ENCODE measurements at regions not wholly inside any gene's neighbourhood (a gene's known extent, or its start where the extent isn't known, plus 50 kb on each side); places are given as distances from the start of the nearest gene placed in this dataset.
"Not testable (repeated sequence)": the region's sequence is repeated elsewhere in the genome, so short reads cannot be mapped to it uniquely, and the experiment has no call there.

DNA sequence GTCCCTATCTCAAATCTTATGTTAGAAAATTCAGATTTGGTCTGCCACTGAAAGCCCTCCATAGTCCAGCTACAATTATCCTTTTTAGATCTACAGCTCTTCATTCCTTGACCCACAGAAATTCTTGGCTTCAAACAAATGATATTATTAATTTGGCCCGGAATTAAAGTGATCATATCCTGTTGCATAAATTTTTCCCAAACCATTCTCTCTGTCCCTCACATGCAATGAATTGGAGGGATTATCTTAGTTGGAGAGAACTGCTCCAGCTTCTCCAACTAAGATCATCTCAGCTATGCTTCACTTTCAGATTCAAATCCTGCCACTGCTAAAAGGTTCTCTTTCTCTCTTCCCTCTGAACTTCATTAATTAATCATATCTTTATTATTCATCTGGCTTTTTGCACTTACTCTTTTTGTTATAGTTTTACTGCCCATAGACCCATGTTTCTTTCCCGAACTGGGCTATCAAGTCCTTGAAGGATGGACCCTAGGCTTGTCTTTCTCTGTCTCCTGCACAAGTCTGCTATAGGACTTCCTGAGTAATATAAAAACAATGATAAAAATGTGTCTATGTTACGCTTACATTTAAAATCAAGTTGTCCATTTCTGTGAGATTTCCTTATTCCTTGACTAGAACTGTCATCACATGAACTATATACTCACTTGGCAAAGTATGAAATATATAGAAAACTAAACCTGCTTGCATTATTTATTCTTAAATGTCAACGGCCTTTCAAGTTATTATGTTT lies 493.9 kb upstream of the MARCKS start:
- Mint-ChIP-seq H3K4me3 (no peak overlapping the region), H3K27ac (peak overlapping the region in 1 of 2 donors; percentile 24), H3K9me3 (no peaks in the 10 kb centered on the region), H3K27me3 (no peaks in the 10 kb centered on the region), H3K4me1 (no peaks in the 10 kb centered on the region)
- ATAC-seq (no peak), DNase-seq (no peak)

DNA sequence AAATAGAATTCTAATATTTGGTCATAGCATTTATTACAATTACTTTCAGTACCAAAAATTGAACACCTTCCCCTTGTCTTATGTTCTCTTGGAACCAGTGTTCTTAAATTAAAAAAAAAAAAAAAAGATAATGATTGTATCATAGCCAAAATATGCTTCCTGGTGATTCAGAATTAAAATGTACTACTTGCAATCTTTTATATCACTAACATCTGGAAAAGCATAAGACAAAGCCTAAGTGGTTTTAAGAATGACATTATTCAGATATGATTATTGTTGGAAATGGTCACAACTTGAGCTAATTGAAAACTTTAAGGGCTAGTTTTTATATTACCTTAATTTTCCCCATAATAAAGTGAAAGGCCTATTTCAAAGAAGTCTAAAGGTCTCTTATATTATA lies 493.3 kb upstream of the MARCKS start:
- Mint-ChIP-seq H3K27me3 (no peaks in the 10 kb centered on the region), H3K4me1 (no peaks in the 10 kb centered on the region), H3K9me3 (no peaks in the 10 kb centered on the region), H3K4me3 (no peak overlapping the region), H3K27ac (no peak overlapping the region)
- no peak for DNase-seq
- no peak for ATAC-seq

DNA sequence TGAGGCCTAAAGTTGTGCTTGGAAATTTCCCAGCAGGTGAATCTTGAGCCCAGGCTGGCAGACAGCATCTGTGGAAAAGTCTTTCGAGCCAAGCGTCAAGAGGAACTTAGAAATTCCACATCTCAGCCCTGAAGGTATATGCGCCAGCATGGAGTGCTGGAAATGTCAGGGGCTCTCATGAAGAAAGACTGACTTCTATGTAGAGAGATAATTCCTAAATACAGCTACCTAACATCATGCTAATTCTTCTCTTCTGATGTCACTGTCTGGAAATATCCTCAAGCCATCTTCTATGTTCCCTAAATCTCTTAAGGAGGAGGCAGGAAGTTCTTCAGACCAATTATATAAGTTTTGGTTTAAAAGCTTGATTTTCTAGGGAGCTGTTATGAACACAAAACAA lies 492.4 kb upstream of the MARCKS start:
- no peak for ATAC-seq
- H3K9me3 Mint-ChIP-seq, result no peaks in the 10 kb centered on the region
- no peak overlapping the region for H3K4me3 Mint-ChIP-seq
- DNase-seq, result no peak
- H3K4me1 Mint-ChIP-seq, result no peaks in the 10 kb centered on the region
- H3K27me3 Mint-ChIP-seq, result no peaks in the 10 kb centered on the region
- H3K27ac Mint-ChIP-seq, result no peak overlapping the region

DNA sequence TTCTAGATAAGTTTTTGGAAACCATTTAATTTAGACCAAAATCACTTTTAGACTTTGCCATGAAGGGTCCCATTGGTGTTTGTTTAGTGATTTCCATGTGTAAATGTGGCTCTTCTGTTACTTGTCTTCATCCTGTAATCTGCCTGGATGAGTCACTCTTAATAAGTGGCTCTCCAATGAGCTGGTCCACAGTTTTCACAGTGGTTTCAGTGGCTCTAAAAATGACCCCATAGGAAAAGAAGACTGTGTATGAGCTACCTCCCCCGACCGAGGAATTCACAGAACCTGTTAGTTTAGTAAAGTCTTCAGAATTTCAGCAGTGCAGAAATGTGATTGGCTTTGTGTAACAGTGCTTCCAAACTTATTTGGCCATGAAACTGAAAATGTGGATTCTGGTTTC lies 492.0 kb upstream of the MARCKS start:
- no peaks in the 10 kb centered on the region for H3K4me1 Mint-ChIP-seq
- H3K27ac Mint-ChIP-seq, result no peak overlapping the region
- DNase-seq (no peak), ATAC-seq (no peak)
- no peaks in the 10 kb centered on the region for H3K9me3 Mint-ChIP-seq
- H3K27me3 Mint-ChIP-seq, result no peaks in the 10 kb centered on the region
- no peak overlapping the region for H3K4me3 Mint-ChIP-seq

DNA sequence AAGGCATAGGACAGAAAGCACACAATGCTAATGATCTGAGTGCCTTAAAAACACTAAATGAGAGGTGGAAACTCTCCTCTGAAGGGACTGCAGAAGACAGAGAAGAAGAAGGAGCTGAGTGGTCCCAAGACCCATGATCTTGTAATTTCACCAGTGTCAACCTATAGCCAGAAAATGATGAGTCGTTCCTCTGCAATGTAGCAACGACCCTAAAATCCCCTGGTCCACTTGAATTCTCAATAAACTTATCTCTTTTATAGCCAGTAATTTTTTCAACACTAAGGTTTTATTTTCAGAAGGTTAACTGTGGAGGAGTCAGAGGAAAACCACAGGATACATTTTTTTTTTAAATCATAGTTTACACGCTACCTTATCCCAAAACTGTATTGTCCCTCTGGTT lies 490.6 kb upstream of the MARCKS start:
- Mint-ChIP-seq H3K4me3 (no peak overlapping the region), H3K9me3 (no peaks in the 10 kb centered on the region), H3K27ac (no peak overlapping the region), H3K4me1 (no peaks in the 10 kb centered on the region), H3K27me3 (no peaks in the 10 kb centered on the region)
- DNase-seq, result no peak
- ATAC-seq, result no peak

DNA sequence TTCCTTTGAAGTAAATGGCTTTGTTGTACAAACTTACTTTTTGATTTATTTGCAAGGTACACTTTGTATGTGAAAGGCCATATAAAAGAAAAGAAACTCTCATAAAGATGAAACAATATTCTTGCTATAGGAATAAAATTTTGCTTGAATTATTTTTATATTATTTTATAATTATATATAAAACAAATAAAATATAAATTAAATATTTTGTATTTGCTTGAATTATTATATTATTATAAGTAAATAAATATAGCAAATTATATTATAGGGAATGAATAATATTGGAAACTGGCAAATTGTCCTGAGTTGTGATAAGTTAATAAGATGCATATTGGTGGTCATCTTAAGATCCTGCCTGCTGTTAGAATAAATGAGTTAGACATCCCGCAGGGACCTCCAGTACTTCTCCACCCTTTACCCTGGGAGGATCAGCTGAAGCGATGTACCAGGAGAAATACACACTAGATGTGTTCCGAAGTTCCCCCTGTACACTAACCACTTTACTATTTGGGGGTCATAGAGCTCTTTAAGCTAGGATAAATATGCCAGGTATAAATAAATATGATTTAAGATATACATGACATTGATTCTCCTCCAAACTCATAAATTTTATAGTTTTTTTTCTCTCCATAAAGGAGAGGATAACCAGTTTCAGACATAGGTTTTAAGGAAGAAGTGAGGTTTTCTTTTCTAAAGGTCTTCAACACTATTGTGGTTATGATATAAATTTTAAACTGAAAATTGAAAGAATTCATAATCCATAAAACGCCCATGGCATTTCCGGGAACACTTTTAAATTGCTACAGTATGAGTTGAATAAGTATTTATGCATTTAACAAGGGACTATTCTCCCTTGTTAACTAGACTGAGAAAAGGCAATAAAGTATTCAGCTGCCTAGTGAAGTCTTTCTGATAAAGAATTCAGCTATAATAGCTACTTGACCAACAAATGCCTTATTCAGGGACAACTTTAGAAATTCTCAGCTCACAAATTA lies 486.3 kb upstream of the MARCKS start:
- no peak overlapping the region for H3K27ac Mint-ChIP-seq
- ATAC-seq (no peak), DNase-seq (no peak)
- peaks cover 5% of the 10 kb centered on the region for H3K27me3 Mint-ChIP-seq
- no peaks in the 10 kb centered on the region for H3K9me3 Mint-ChIP-seq
- H3K4me3 Mint-ChIP-seq, result no peak overlapping the region
- H3K4me1 Mint-ChIP-seq, result no peaks in the 10 kb centered on the region

DNA sequence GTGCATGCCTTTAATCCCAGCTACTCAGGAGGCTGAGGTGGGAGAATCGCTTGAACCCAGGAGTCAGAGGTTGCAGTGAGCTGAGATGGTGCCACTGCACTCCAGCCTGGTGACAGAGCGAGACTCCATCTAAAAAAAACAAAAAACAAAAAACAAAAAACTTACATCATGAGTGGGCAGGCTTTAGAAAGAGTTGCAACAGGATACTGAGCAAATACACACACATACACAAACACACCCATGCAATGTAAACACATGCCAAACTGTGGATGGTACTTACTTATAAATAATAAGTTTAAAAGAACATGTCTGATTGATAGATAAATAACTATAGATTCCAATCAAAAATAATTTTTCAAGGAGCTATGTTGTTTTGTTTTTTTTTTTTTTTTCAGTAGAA lies 481.7 kb upstream of the MARCKS start:
- H3K4me1 Mint-ChIP-seq, ATAC-seq, H3K27ac Mint-ChIP-seq, H3K4me3 Mint-ChIP-seq, H3K27me3 Mint-ChIP-seq, H3K9me3 Mint-ChIP-seq, DNase-seq: not testable (repeated sequence)

DNA sequence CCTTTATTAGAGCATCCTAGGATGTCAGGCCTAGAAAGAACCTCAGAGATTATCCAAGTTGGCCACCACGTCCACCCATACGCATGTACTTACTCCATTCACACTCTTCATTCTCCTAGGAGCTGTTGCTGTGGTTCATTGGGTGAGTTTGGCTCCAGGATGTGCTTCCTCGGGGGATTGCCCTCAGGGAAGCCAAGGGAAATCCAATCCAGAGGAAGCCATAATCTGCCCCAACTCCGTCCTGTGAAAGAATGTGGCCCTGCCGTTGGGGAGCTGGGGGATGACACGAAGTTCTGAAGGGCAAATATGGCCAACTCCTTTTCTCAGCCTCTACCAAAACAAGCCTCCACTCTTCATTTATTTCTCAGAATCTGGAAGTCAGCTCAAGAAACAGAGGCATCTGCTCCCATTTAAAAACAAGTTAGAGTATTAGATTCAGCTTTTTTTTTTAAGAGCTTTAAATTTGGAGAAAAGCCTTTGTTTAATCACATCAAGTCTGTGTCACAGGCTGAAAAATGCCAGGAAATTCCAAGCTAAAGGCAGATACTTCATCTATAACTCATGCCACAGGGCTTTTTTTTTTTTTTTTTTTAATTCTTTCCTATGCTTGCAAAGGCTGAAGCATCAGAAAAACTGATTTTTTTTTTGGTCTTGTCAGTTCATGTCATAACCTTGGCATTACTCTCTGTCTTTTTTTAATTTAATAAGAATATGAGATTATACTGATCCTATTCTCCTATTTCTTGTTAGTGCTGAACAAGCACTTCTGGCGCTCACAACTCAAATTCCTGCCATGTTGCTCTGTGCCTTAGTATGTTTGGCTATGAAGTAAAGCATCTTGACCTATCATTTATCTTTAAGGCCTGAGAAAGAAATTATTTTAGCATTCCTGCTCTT lies 480.9 kb upstream of the MARCKS start:
- no peaks in the 10 kb centered on the region for H3K9me3 Mint-ChIP-seq
- no peak for DNase-seq
- H3K27ac Mint-ChIP-seq, result no peak overlapping the region
- H3K4me3 Mint-ChIP-seq, result no peak overlapping the region
- peaks cover 5% of the 10 kb centered on the region for H3K27me3 Mint-ChIP-seq
- no peaks in the 10 kb centered on the region for H3K4me1 Mint-ChIP-seq
- ATAC-seq, result no peak

DNA sequence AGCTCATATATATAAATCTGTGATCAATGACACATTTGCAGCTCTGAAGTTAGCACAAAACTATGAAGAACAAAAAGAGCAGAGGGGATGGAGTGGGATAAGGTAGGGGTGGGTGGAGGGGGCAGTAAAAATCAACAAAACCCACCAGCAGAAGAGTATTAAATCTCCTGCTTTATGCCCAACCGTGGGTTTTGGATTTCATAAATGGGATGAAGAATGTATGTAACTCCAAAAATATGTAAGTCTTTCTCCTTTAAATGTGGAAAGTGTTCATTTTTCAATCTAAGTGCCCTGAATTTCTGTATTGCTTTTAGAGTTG lies 480.3 kb upstream of the MARCKS start:
- Mint-ChIP-seq H3K27ac (no peak overlapping the region), H3K27me3 (peaks cover 5% of the 10 kb centered on the region), H3K4me3 (no peak overlapping the region), H3K9me3 (no peaks in the 10 kb centered on the region), H3K4me1 (no peaks in the 10 kb centered on the region)
- DNase-seq, result no peak
- no peak for ATAC-seq

DNA sequence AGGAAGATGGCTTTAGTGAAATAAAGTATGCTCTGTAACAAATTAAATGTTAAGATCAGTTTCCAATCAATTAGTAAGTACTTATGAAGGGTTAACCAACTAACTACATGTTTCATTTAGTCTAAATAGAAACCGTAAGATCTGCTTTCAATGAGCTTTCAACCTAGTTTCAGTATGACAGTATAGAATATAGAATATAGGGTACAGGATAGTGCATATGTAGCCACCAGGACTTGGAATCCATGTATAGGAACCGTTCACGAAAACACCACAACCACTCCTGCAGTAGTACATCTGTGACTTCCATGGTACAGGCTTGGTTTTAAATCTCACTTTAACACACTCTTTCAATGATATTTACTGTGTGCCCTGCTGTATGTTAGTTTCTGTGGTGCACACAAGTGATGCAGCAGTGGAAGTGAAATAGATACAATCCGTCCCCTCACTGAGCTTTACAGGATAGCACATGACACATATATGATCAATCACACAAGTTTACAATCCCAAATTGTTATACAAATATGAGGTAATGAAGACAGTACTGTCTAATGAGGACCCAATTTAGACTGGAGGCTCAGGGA lies 479.7 kb upstream of the MARCKS start:
- Mint-ChIP-seq H3K9me3 (no peaks in the 10 kb centered on the region), H3K4me3 (no peak overlapping the region), H3K27ac (no peak overlapping the region), H3K27me3 (peaks cover 5% of the 10 kb centered on the region), H3K4me1 (no peaks in the 10 kb centered on the region)
- no peak for ATAC-seq
- DNase-seq, result no peak

DNA sequence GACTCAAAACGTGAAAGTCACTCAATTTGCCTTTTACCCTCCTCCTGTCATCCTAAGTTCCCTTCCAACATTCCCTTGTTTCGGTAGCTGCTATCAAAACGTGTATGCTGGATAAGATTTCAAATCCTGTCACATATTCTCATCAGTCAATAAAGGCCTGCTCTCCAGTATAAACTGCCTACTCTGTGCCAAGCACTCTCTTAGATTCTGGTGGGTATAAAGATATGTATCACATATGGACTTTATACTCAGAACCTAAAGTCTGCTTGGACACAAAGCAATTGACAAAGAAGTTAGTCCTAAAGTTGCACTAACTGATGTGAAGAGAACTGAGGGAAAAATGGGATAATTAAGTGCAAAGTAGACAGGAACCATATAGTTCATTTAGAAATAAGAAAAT lies 476.6 kb upstream of the MARCKS start:
- Mint-ChIP-seq H3K9me3 (no peaks in the 10 kb centered on the region), H3K27ac (no peak overlapping the region), H3K4me1 (no peaks in the 10 kb centered on the region), H3K27me3 (no peaks in the 10 kb centered on the region), H3K4me3 (no peak overlapping the region)
- no peak for ATAC-seq
- no peak for DNase-seq

DNA sequence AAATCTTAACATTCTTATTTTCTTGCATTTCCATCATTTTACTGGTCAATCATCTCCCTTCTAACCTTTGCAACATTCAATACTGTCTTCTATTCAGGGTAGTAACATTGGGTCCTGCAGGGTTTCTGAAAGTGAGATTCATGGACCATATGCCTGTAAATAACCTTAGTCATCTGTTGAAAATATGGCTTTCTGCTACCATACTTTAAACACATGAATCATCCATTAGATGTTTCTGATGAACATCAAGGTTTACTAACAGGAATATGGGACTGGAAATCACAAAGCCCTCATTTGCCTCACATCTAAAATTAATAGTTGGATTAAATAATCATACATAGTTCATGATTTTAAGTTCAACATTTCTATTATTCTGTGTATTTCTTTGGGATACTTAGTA lies 475.9 kb upstream of the MARCKS start:
- no peak overlapping the region for H3K27ac Mint-ChIP-seq
- no peak overlapping the region for H3K4me3 Mint-ChIP-seq
- ATAC-seq, result no peak
- no peak for DNase-seq
- no peaks in the 10 kb centered on the region for H3K9me3 Mint-ChIP-seq
- H3K4me1 Mint-ChIP-seq, result no peaks in the 10 kb centered on the region
- no peaks in the 10 kb centered on the region for H3K27me3 Mint-ChIP-seq

DNA sequence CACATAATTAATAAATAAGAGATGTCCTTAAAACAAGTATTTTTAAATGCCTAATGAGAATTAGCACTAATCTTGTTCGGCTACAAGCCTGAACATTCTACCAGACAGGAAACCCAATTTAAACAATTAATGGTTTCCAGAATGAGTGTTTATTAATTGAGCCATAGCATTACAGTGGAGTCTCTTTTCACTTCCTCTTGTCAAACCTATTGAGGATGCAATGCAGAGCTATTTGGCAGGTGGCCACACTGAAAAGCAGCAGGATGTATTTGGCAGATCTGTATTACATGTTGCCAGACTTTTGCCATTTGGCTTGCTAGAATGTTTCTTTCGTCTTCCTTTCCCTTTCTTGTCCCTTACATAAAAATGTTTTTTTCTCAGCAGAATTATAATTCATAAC lies 475.2 kb upstream of the MARCKS start:
- Mint-ChIP-seq H3K4me3 (no peak overlapping the region), H3K27me3 (no peaks in the 10 kb centered on the region), H3K9me3 (no peaks in the 10 kb centered on the region), H3K4me1 (no peaks in the 10 kb centered on the region), H3K27ac (no peak overlapping the region)
- no peak for ATAC-seq
- no peak for DNase-seq

DNA sequence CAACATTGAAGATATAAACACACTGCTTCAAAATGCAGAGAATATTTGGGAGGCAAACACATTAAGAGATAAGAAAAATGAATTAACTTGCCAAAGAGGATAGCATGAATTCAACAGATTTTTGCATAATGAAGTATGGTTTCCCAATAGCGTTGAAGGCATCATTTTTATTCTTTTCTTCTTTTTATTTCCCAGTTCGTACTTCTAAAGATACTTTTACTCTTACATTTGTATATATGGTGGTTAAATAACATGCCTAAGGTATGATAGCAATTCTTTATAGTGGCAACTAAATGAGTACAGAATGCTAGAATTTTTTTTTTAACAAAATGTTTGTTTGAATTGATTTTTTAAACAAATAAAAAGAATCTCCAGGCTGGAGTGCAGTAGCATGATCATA lies 473.4 kb upstream of the MARCKS start:
- no peak for DNase-seq
- no peaks in the 10 kb centered on the region for H3K4me1 Mint-ChIP-seq
- H3K4me3 Mint-ChIP-seq, result no peak overlapping the region
- no peaks in the 10 kb centered on the region for H3K9me3 Mint-ChIP-seq
- ATAC-seq, result no peak
- H3K27ac Mint-ChIP-seq, result no peak overlapping the region
- H3K27me3 Mint-ChIP-seq, result no peaks in the 10 kb centered on the region

DNA sequence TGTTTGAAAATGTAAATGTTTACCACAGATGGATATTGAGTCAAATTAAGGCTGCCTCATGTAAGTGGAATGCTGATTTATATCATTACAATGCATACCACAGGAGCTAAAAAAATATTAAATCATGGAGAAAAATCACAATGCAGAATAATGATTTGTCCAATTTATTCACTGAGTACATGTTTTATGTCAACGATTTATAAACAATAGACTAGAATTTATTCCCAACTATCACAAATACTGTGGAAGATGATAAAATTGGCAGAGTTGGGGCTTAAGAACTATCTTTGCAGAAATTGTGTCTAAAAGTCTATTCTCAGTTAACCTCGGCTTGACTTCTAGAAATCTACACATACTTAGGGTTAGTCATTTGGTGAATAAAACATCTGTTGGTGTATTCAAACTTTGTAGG lies 472.1 kb upstream of the MARCKS start:
- Mint-ChIP-seq H3K9me3 (no peaks in the 10 kb centered on the region), H3K27me3 (no peaks in the 10 kb centered on the region), H3K27ac (no peak overlapping the region), H3K4me1 (no peaks in the 10 kb centered on the region), H3K4me3 (no peak overlapping the region)
- DNase-seq, result no peak
- ATAC-seq, result no peak

Measured in stimulated activated naive CD8-positive, alpha-beta T cell treated with anti-CD3 and anti-CD28 coated beads, Interleukin-15, amount 100 ng/mL, for 72 hours (primary cell).